SK-N-SH (cell line): ENCODE measurements at regions not wholly inside any gene's neighbourhood (a gene's known extent, or its start where the extent isn't known, plus 50 kb on each side); places are given as distances from the start of the nearest gene placed in this dataset.

Source experiments
- CTCF ChIA-PET: fragments of 300-600, 350-600 bp; formaldehyde crosslinking; extraction: SDS; loops from one replicate; lab custom pipeline; 2021; lab: Yijun Ruan, JAX
- POLR2A ChIA-PET: fragments of 350-600 bp; sonication (Branson Sonifier 250); formaldehyde crosslinking; extraction: SDS; loops from one replicate; lab custom pipeline; 2020; ENCODE audit warnings: antibody characterized with exemption, inconsistent platforms; lab: Yijun Ruan, JAX
- DNase-seq: peaks from one replicate; pipeline ENCODE4 v3.0.0; 2012
- H2AFZ ChIP-seq: fragments of 200-600 bp; sonication (generic); 2 replicates; pipeline ENCODE4 v1.8.1; 2016; ENCODE audit warnings: antibody characterized with exemption, mild to moderate bottlenecking, low read depth
- H3F3A ChIP-seq: fragments of 200-600 bp; sonication (generic); replicated peaks from 2 replicates; pipeline ENCODE3; 2016; ENCODE audit warnings: antibody characterized with exemption, mild to moderate bottlenecking; ENCODE audit not compliant: insufficient read depth
- H3K27ac ChIP-seq, 2 experiments: fragments of 200-500 bp in 1 of 2; fragments of 200-600 bp in 1 of 2; sonication (Bioruptor generic) in 1 of 2; sonication (generic), shearing (Covaris generic) in 1 of 2; 2 replicates each; pipeline versions ENCODE4 v1.5.1 to v1.6.1; 2014 to 2016; ENCODE audit warnings: low read depth in 2 of 2, inconsistent platforms in 1 of 2, low read length in 1 of 2, mild to moderate bottlenecking in 1 of 2, mixed read lengths in 1 of 2
- H3K27me3 ChIP-seq: fragments of 200-600 bp; sonication (generic), shearing (Covaris generic); 2 replicates; pipeline ENCODE4 v1.6.1; 2016; ENCODE audit warnings: mixed run types; ENCODE audit not compliant: insufficient read depth
- H3K36me3 ChIP-seq, 2 experiments: fragments of 200-500 bp in 1 of 2; fragments of 200-600 bp in 1 of 2; sonication (Bioruptor generic) in 1 of 2; sonication (generic) in 1 of 2; replicated peaks in 1 of 2; 2 replicates each; pipeline versions ENCODE3 to v1.5.1; 2014 to 2016; ENCODE audit warnings: low read length in 1 of 2, mild to moderate bottlenecking in 1 of 2; ENCODE audit not compliant: insufficient read depth in 2 of 2, control insufficient read depth in 1 of 2
- H3K4me1 ChIP-seq, 2 experiments: fragments of 200-500 bp in 1 of 2; fragments of 200-600 bp in 1 of 2; sonication (Bioruptor generic) in 1 of 2; sonication (generic), shearing (Covaris generic) in 1 of 2; 2 replicates each; pipeline versions ENCODE4 v1.5.1 to v1.6.1; 2014 to 2016; ENCODE audit warnings: low read depth in 1 of 2, low read length in 1 of 2, mixed run types in 1 of 2; ENCODE audit not compliant: insufficient read depth in 2 of 2, control insufficient read depth in 1 of 2
- H3K4me2 ChIP-seq: fragments of 200-600 bp; sonication (generic), shearing (Covaris generic); 2 replicates; pipeline ENCODE4 v1.6.1; 2017; ENCODE audit warnings: mixed run types
- H3K4me3 ChIP-seq, 2 experiments: fragments of 200-500 bp in 1 of 2; fragments of 200-600 bp in 1 of 2; sonication (Bioruptor generic) in 1 of 2; sonication (generic), shearing (Covaris generic) in 1 of 2; 2 replicates each; pipeline versions ENCODE4 v1.5.1 to v1.8.1; 2014 to 2016; ENCODE audit warnings: low read depth in 2 of 2, inconsistent platforms in 1 of 2, low read length in 1 of 2, mild to moderate bottlenecking in 1 of 2, mixed read lengths in 1 of 2, moderate library complexity in 1 of 2
- H3K79me2 ChIP-seq: fragments of 200-600 bp; sonication (generic); 2 replicates; pipeline ENCODE4 v1.8.1; 2017; ENCODE audit warnings: mild to moderate bottlenecking; ENCODE audit not compliant: insufficient read depth
- H3K9ac ChIP-seq: fragments of 200-600 bp; sonication (generic); 2 replicates; pipeline ENCODE4 v1.6.1; 2017; ENCODE audit warnings: mixed run types
- H3K9me2 ChIP-seq: fragments of 200-600 bp; sonication (generic); 2 replicates; pipeline ENCODE4 v1.6.1; 2017; ENCODE audit warnings: mixed run types
- H3K9me3 ChIP-seq: fragments of 200-600 bp; sonication (generic); 2 replicates; pipeline ENCODE4 v1.6.1; 2017; ENCODE audit warnings: mixed run types, mild to moderate bottlenecking, moderate library complexity
- H4K20me1 ChIP-seq: fragments of 200-600 bp; sonication (generic); 2 replicates; pipeline ENCODE4 v1.6.1; 2017; ENCODE audit warnings: mild to moderate bottlenecking, mixed run types; ENCODE audit not compliant: insufficient read depth
- CHD2 ChIP-seq: fragments of 150-350 bp; IDR thresholded peaks from 2 replicates; pipeline ENCODE4 v1.6.1; 2018; ENCODE audit warnings: low read length; ENCODE audit not compliant: partially characterized antibody
- ELF1 ChIP-seq: IDR thresholded peaks from 2 replicates; pipeline ENCODE4 v1.4.0; 2012
- EZH2phosphoT487 ChIP-seq: fragments of 200-600 bp; sonication (generic); IDR thresholded peaks from 2 replicates; pipeline ENCODE4 v1.6.1; 2017; ENCODE audit warnings: low read depth, mixed run types, mild to moderate bottlenecking, antibody characterized with exemption, moderate library complexity, borderline replicate concordance
- FOSL2 ChIP-seq: IDR thresholded peaks from 2 replicates; pipeline ENCODE4 v1.4.0; 2012; ENCODE audit warnings: low read depth, mild to moderate bottlenecking, moderate library complexity, borderline replicate concordance
- FOXJ3 ChIP-seq: sonication (generic); formaldehyde crosslinking; IDR thresholded peaks from 2 replicates; pipeline ENCODE4 v1.5.1; 2020; ENCODE audit warnings: mild to moderate bottlenecking, missing genetic modification reagents
- FOXM1 ChIP-seq: IDR thresholded peaks from 2 replicates; pipeline ENCODE4 v1.4.0; 2012; ENCODE audit warnings: low read depth, mild to moderate bottlenecking
- GABPA ChIP-seq: IDR thresholded peaks from 2 replicates; pipeline ENCODE4 v1.4.0; 2012; ENCODE audit warnings: low read depth, mild to moderate bottlenecking
- MEF2A ChIP-seq: IDR thresholded peaks from 2 replicates; pipeline ENCODE4 v1.4.0; 2012; ENCODE audit warnings: low read depth, borderline replicate concordance
- NFIC ChIP-seq: IDR thresholded peaks from 2 replicates; pipeline ENCODE4 v1.4.0; 2012; ENCODE audit warnings: borderline replicate concordance
- PBX3 ChIP-seq: IDR thresholded peaks from 2 replicates; pipeline ENCODE4; 2012
- POLR2AphosphoS5 ChIP-seq: IDR thresholded peaks from 2 replicates; pipeline ENCODE4 v1.6.1; 2012; ENCODE audit warnings: low read depth, low read length
- RCOR1 ChIP-seq: fragments of 150-350 bp; IDR thresholded peaks from 2 replicates; pipeline ENCODE4 v1.6.1; 2017; ENCODE audit warnings: antibody characterized with exemption, low read length
- SMC3 ChIP-seq: IDR thresholded peaks from 2 replicates; pipeline ENCODE4 v1.6.1; 2012; ENCODE audit warnings: low read depth, low read length, improper control_type of control experiment
- TAF1 ChIP-seq: IDR thresholded peaks from 2 replicates; pipeline ENCODE4 v1.6.1; 2012; ENCODE audit warnings: low read depth, mild to moderate bottlenecking, low read length, moderate library complexity, borderline replicate concordance
- TCF12 ChIP-seq: IDR thresholded peaks from 2 replicates; pipeline ENCODE4 v1.4.0; 2012
- TEAD4 ChIP-seq: IDR thresholded peaks from 2 replicates; pipeline ENCODE4 v1.4.0; 2012; ENCODE audit warnings: mild to moderate bottlenecking, borderline replicate concordance; ENCODE audit not compliant: insufficient read depth
- ZBTB33 ChIP-seq: IDR thresholded peaks from 2 replicates; pipeline ENCODE4 v1.4.0; 2012; ENCODE audit warnings: low read depth, borderline replicate concordance
- WGBS: methylation state at CpG from one replicate; pipeline ENCODE4 v1.1.6; 2017; ENCODE audit warnings: low lambda C conversion rate; 5-methylcytosine and 5-hydroxymethylcytosine counted together
- TF ChIP-seq, protein P1 (sequence below): IDR thresholded peaks from 2 replicates; pipeline ENCODE4 v1.6.1; 2012; ENCODE audit warnings: mild to moderate bottlenecking, low read depth, low read length, moderate library complexity
- TF ChIP-seq, protein P2 (sequence below): fragments of 150-350 bp; IDR thresholded peaks from 2 replicates; pipeline ENCODE4 v1.6.1; 2017; ENCODE audit warnings: antibody characterized with exemption, low read length, low read depth, borderline replicate concordance

- WGBS: 11% methylated on average over 7 of the region's 7 CpGs
- Histone ChIP-seq H3K27me3 (no peaks in the 10 kb centered on the region), H4K20me1 (no peaks in the 10 kb centered on the region), H3K4me2 (no peak overlapping the region), H2AFZ (no peak overlapping the region)
- CTCF ChIA-PET: no interaction called here
- TF ChIP-seq, protein P1, sequence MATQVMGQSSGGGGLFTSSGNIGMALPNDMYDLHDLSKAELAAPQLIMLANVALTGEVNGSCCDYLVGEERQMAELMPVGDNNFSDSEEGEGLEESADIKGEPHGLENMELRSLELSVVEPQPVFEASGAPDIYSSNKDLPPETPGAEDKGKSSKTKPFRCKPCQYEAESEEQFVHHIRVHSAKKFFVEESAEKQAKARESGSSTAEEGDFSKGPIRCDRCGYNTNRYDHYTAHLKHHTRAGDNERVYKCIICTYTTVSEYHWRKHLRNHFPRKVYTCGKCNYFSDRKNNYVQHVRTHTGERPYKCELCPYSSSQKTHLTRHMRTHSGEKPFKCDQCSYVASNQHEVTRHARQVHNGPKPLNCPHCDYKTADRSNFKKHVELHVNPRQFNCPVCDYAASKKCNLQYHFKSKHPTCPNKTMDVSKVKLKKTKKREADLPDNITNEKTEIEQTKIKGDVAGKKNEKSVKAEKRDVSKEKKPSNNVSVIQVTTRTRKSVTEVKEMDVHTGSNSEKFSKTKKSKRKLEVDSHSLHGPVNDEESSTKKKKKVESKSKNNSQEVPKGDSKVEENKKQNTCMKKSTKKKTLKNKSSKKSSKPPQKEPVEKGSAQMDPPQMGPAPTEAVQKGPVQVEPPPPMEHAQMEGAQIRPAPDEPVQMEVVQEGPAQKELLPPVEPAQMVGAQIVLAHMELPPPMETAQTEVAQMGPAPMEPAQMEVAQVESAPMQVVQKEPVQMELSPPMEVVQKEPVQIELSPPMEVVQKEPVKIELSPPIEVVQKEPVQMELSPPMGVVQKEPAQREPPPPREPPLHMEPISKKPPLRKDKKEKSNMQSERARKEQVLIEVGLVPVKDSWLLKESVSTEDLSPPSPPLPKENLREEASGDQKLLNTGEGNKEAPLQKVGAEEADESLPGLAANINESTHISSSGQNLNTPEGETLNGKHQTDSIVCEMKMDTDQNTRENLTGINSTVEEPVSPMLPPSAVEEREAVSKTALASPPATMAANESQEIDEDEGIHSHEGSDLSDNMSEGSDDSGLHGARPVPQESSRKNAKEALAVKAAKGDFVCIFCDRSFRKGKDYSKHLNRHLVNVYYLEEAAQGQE: no peak
- no peak for TF ChIP-seq TCF12
- no peak for TF ChIP-seq EZH2phosphoT487
- TF ChIP-seq RCOR1: no peak
- TF ChIP-seq, all 33 proteins: peak for 0
- Histone ChIP-seq H3K9ac (no peak overlapping the region), H3K79me2 (no peaks in the 10 kb centered on the region), H3K4me3 (no peak overlapping the region), H3K27ac (no peak overlapping the region), H3F3A (no peaks in the 10 kb centered on the region), H3K4me1 (no peaks in the 10 kb centered on the region), H3K9me2 (no peaks in the 10 kb centered on the region), H3K36me3 (no peaks in the 10 kb centered on the region), H3K9me3 (no peaks in the 10 kb centered on the region)
- DNase-seq: no peak
- POLR2A ChIA-PET: no interaction called here
These were observed 155.2 kb upstream of the EOMES start for GRCh38 chr3:27877061-27878013.

DNA sequence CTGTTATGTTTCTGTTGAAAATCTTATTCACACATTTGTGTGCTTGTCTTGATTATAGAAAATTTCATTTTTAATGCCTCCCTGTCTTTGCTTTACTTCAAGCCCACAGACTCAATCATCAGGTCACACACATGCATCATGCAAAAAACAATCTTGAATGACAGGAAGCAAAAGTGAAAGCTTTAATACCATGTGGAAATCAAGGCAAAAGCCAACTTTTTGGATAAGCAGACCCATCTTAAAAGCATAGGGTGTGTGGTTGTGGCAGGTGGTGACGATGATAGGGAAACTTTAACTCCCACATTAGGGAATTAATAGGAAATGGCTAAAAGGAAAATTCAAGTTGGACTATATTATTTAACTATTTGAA, 155.9 kb upstream of the EOMES start:
- H3K36me3 ChIP-seq: no peaks in the 10 kb centered on the region
- H3K9me2 ChIP-seq: no peaks in the 10 kb centered on the region
- no peak overlapping the region for H3K27ac ChIP-seq
- DNase-seq: no peak
- H2AFZ ChIP-seq: no peak overlapping the region
- no peaks in the 10 kb centered on the region for H3F3A ChIP-seq
- WGBS: 7% methylated on average over 1 of the region's 1 CpG
- no peaks in the 10 kb centered on the region for H3K9me3 ChIP-seq
- ChIA-PET POLR2A (no interaction called here), CTCF (no interaction called here)
- H3K27me3 ChIP-seq: no peaks in the 10 kb centered on the region
- H3K4me1 ChIP-seq: no peaks in the 10 kb centered on the region
- no peak overlapping the region for H3K4me2 ChIP-seq
- no peak overlapping the region for H3K4me3 ChIP-seq
- H3K9ac ChIP-seq: no peak overlapping the region
- no peaks in the 10 kb centered on the region for H3K79me2 ChIP-seq
- TF ChIP-seq SMC3 (no peak), RCOR1 (no peak), FOXJ3 (CRISPR knock-in tag) (no peak), NFIC (no peak), GABPA (no peak), FOSL2 (no peak), CHD2 (no peak), EZH2phosphoT487 (no peak), TCF12 (no peak), PBX3 (no peak), FOXM1 (no peak), ZBTB33 (no peak), MEF2A (no peak), ELF1 (no peak), POLR2AphosphoS5 (no peak), TEAD4 (no peak), TAF1 (no peak)
- TF ChIP-seq, protein P2, sequence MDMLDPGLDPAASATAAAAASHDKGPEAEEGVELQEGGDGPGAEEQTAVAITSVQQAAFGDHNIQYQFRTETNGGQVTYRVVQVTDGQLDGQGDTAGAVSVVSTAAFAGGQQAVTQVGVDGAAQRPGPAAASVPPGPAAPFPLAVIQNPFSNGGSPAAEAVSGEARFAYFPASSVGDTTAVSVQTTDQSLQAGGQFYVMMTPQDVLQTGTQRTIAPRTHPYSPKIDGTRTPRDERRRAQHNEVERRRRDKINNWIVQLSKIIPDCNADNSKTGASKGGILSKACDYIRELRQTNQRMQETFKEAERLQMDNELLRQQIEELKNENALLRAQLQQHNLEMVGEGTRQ: no peak
- no peaks in the 10 kb centered on the region for H4K20me1 ChIP-seq
